ENCODE measurements at regions not wholly inside any gene's neighbourhood (a gene's known extent, or its start where the extent isn't known, plus 50 kb on each side); places are given as distances from the start of the nearest gene placed in this dataset.

- TF ChIP-seq SIN3A (IDR thresholded peaks at IDR 0.05; ENCODE audit: borderline replicate concordance, insufficient read depth, low read length): no peak
- no peak for TF ChIP-seq POLR2AphosphoS5 (IDR thresholded peaks at IDR 0.05; ENCODE audit: low read depth, low read length)
- no peak for TF ChIP-seq TAF1 (IDR thresholded peaks at IDR 0.05; ENCODE audit: borderline replicate concordance, insufficient read depth, low read length)
These were observed 1357.8 kb upstream of the ADGRB3 start for GRCh38 chr6:67277312-67277711.
